B cell (primary cell): ENCODE measurements at regions not wholly inside any gene's neighbourhood (a gene's known extent, or its start where the extent isn't known, plus 50 kb on each side); places are given as distances from the start of the nearest gene placed in this dataset.

Experiments
- EZH2 ChIP-seq: IDR thresholded peaks from 2 replicates; pipeline ENCODE4 v1.6.1; 2012; ENCODE audit warnings: borderline replicate concordance, low read depth, mild to moderate bottlenecking, moderate library complexity, low read length; ENCODE audit not compliant: insufficient read depth, poor library complexity, severe bottlenecking
- TF ChIP-seq, protein P1 (sequence below): fragments of 200-600 bp; IDR thresholded peaks from one replicate; pipeline ENCODE4 v1.8.0; 2022; ENCODE audit warnings: antibody characterized with exemption, mild to moderate bottlenecking

DNA sequence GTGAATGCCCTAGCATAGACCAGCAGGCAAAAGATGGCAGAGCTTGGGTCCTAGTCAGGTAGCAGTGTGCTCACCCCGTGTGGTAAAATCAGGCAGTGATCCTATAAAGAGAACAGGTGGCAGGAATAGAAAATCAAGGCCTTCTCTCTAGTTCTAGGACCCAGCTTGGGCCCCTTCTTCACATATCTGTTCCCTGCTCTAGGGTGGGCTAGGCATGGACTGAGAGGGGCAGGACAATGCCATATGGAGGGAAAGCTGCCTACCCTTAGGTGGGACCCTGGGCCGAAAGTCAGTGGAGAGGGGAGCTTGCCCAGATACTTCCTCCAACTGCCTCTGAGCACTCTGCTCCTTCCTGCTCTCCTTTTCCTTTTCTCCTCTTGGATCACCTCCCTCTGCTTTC lies 117.4 kb upstream of the NALF2 start:
- TF ChIP-seq EZH2: no peak
- TF ChIP-seq, protein P1, sequence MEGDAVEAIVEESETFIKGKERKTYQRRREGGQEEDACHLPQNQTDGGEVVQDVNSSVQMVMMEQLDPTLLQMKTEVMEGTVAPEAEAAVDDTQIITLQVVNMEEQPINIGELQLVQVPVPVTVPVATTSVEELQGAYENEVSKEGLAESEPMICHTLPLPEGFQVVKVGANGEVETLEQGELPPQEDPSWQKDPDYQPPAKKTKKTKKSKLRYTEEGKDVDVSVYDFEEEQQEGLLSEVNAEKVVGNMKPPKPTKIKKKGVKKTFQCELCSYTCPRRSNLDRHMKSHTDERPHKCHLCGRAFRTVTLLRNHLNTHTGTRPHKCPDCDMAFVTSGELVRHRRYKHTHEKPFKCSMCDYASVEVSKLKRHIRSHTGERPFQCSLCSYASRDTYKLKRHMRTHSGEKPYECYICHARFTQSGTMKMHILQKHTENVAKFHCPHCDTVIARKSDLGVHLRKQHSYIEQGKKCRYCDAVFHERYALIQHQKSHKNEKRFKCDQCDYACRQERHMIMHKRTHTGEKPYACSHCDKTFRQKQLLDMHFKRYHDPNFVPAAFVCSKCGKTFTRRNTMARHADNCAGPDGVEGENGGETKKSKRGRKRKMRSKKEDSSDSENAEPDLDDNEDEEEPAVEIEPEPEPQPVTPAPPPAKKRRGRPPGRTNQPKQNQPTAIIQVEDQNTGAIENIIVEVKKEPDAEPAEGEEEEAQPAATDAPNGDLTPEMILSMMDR: no peak
